ENCODE measurements at regions not wholly inside any gene's neighbourhood (a gene's known extent, or its start where the extent isn't known, plus 50 kb on each side); places are given as distances from the start of the nearest gene placed in this dataset.
A peak's percentile ranks its signal among the peaks of the same experiment; 100 is the strongest.

- 81 to 84% (median 82%) methylated on average over 2 of the region's 2 CpGs for WGBS, 3 donors
- Histone ChIP-seq H3K27ac (ENCODE audit: low read depth in 1 of 3, low read length in 2 of 3) (no peak overlapping the region), H3K9me3 (ENCODE audit: control insufficient read depth in 2 of 2, insufficient read depth in 1 of 2, low read depth in 1 of 2, low read length in 1 of 2) (no peaks in the 10 kb centered on the region), H3K4me1 (ENCODE audit: control insufficient read depth in 3 of 3, insufficient read depth in 2 of 3, low read depth in 1 of 3, low read length in 2 of 3) (no peaks in the 10 kb centered on the region), H3K4me3 (ENCODE audit: low read depth in 1 of 3, low read length in 3 of 3) (no peak overlapping the region), H3K36me3 (ENCODE audit: control insufficient read depth in 3 of 3, insufficient read depth in 2 of 3, low read depth in 1 of 3, low read length in 3 of 3) (no peaks in the 10 kb centered on the region), H3K27me3 (ENCODE audit: control insufficient read depth in 3 of 3, insufficient read depth in 3 of 3, low read length in 3 of 3) (no peaks in the 10 kb centered on the region)
- no peak for FAIRE-seq
- no peak for DNase-seq
Observed at GRCh38 chr4:12265554-12265953, 836.9 kb upstream of the HS3ST1 start.

GRCh38 chr4:12260453-12260852 is 831.8 kb upstream of the HS3ST1 start:
- Histone ChIP-seq H3K9me3 (ENCODE audit: control insufficient read depth in 2 of 2, insufficient read depth in 1 of 2, low read depth in 1 of 2, low read length in 1 of 2) (no peaks in the 10 kb centered on the region), H3K36me3 (ENCODE audit: control insufficient read depth in 3 of 3, insufficient read depth in 2 of 3, low read depth in 1 of 3, low read length in 3 of 3) (no peaks in the 10 kb centered on the region), H3K4me3 (ENCODE audit: low read depth in 1 of 3, low read length in 3 of 3) (no peak overlapping the region), H3K27me3 (ENCODE audit: control insufficient read depth in 3 of 3, insufficient read depth in 3 of 3, low read length in 3 of 3) (no peaks in the 10 kb centered on the region), H3K27ac (ENCODE audit: low read depth in 1 of 3, low read length in 2 of 3) (no peak overlapping the region), H3K4me1 (ENCODE audit: control insufficient read depth in 3 of 3, insufficient read depth in 2 of 3, low read depth in 1 of 3, low read length in 2 of 3) (no peaks in the 10 kb centered on the region)
- DNase-seq (no peak), FAIRE-seq (no peak)
- WGBS, 3 donors = 84 to 97% (median 89%) methylated on average over 3 of the region's 3 CpGs

GRCh38 chr4:12244973-12245372 is 816.3 kb upstream of the HS3ST1 start:
- H3K27me3 ChIP-seq (ENCODE audit: control insufficient read depth in 3 of 3, insufficient read depth in 3 of 3, low read length in 3 of 3) = no peaks in the 10 kb centered on the region
- no peak overlapping the region for H3K4me3 ChIP-seq (ENCODE audit: low read depth in 1 of 3, low read length in 3 of 3)
- no peak overlapping the region for H3K27ac ChIP-seq (ENCODE audit: low read depth in 1 of 3, low read length in 2 of 3)
- 41 to 55% (median 48%) methylated on average over 3 of the region's 3 CpGs for WGBS, 3 donors
- DNase-seq (no peak), FAIRE-seq (no peak)
- no peaks in the 10 kb centered on the region for H3K9me3 ChIP-seq (ENCODE audit: control insufficient read depth in 2 of 2, insufficient read depth in 1 of 2, low read depth in 1 of 2, low read length in 1 of 2)
- no peaks in the 10 kb centered on the region for H3K4me1 ChIP-seq (ENCODE audit: control insufficient read depth in 3 of 3, insufficient read depth in 2 of 3, low read depth in 1 of 3, low read length in 2 of 3)
- no peaks in the 10 kb centered on the region for H3K36me3 ChIP-seq (ENCODE audit: control insufficient read depth in 3 of 3, insufficient read depth in 2 of 3, low read depth in 1 of 3, low read length in 3 of 3)

GRCh38 chr4:12242354-12242753 is 813.7 kb upstream of the HS3ST1 start:
- H3K27me3 ChIP-seq (ENCODE audit: control insufficient read depth in 3 of 3, insufficient read depth in 3 of 3, low read length in 3 of 3) = no peaks in the 10 kb centered on the region
- peak overlapping the region in 1 of 3 donors; percentile 32 for H3K27ac ChIP-seq (ENCODE audit: low read depth in 1 of 3, low read length in 2 of 3)
- H3K36me3 ChIP-seq (ENCODE audit: control insufficient read depth in 3 of 3, insufficient read depth in 2 of 3, low read depth in 1 of 3, low read length in 3 of 3) = no peaks in the 10 kb centered on the region
- WGBS, 3 donors = 20 to 54% (median 31%) methylated on average over 2 of the region's 2 CpGs
- FAIRE-seq = no peak
- H3K4me1 ChIP-seq (ENCODE audit: control insufficient read depth in 3 of 3, insufficient read depth in 2 of 3, low read depth in 1 of 3, low read length in 2 of 3) = no peaks in the 10 kb centered on the region
- H3K4me3 ChIP-seq (ENCODE audit: low read depth in 1 of 3, low read length in 3 of 3) = no peak overlapping the region
- DNase-seq = peak; percentile 5 to 80
- H3K9me3 ChIP-seq (ENCODE audit: control insufficient read depth in 2 of 2, insufficient read depth in 1 of 2, low read depth in 1 of 2, low read length in 1 of 2) = no peaks in the 10 kb centered on the region

- Histone ChIP-seq H3K36me3 (ENCODE audit: control insufficient read depth in 3 of 3, insufficient read depth in 2 of 3, low read depth in 1 of 3, low read length in 3 of 3) (no peaks in the 10 kb centered on the region), H3K4me3 (ENCODE audit: low read depth in 1 of 3, low read length in 3 of 3) (no peak overlapping the region), H3K27me3 (ENCODE audit: control insufficient read depth in 3 of 3, insufficient read depth in 3 of 3, low read length in 3 of 3) (no peaks in the 10 kb centered on the region), H3K4me1 (ENCODE audit: control insufficient read depth in 3 of 3, insufficient read depth in 2 of 3, low read depth in 1 of 3, low read length in 2 of 3) (no peaks in the 10 kb centered on the region), H3K27ac (ENCODE audit: low read depth in 1 of 3, low read length in 2 of 3) (no peak overlapping the region), H3K9me3 (ENCODE audit: control insufficient read depth in 2 of 2, insufficient read depth in 1 of 2, low read depth in 1 of 2, low read length in 1 of 2) (no peaks in the 10 kb centered on the region)
- 38 to 58% (median 43%) methylated on average over 3 of the region's 3 CpGs for WGBS, 3 donors
- FAIRE-seq (no peak), DNase-seq (no peak)
Observed at GRCh38 chr4:12239897-12240636, 811.4 kb upstream of the HS3ST1 start.

GRCh38 chr4:12231098-12231497 is 802.4 kb upstream of the HS3ST1 start:
- Histone ChIP-seq H3K36me3 (ENCODE audit: control insufficient read depth in 3 of 3, insufficient read depth in 2 of 3, low read depth in 1 of 3, low read length in 3 of 3) (no peaks in the 10 kb centered on the region), H3K4me3 (ENCODE audit: low read depth in 1 of 3, low read length in 3 of 3) (no peak overlapping the region)
- no peak for FAIRE-seq

GRCh38 chr4:12221031-12221430 is 792.3 kb upstream of the HS3ST1 start:
- Histone ChIP-seq H3K9me3 (ENCODE audit: control insufficient read depth in 2 of 2, insufficient read depth in 1 of 2, low read depth in 1 of 2, low read length in 1 of 2) (no peaks in the 10 kb centered on the region), H3K27ac (ENCODE audit: low read depth in 1 of 3, low read length in 2 of 3) (no peak overlapping the region), H3K27me3 (ENCODE audit: control insufficient read depth in 3 of 3, insufficient read depth in 3 of 3, low read length in 3 of 3) (no peaks in the 10 kb centered on the region), H3K36me3 (ENCODE audit: control insufficient read depth in 3 of 3, insufficient read depth in 2 of 3, low read depth in 1 of 3, low read length in 3 of 3) (no peaks in the 10 kb centered on the region), H3K4me1 (ENCODE audit: control insufficient read depth in 3 of 3, insufficient read depth in 2 of 3, low read depth in 1 of 3, low read length in 2 of 3) (no peaks in the 10 kb centered on the region), H3K4me3 (ENCODE audit: low read depth in 1 of 3, low read length in 3 of 3) (no peak overlapping the region)
- WGBS, 3 donors = 31 to 65% (median 42%) methylated on average over 2 of the region's 2 CpGs
- FAIRE-seq (no peak), DNase-seq (no peak)

More at GRCh38 chr4:12231098-12231497, 802.4 kb upstream of the HS3ST1 start:
- Histone ChIP-seq H3K27ac (ENCODE audit: low read depth in 1 of 3, low read length in 2 of 3) (no peak overlapping the region), H3K4me1 (ENCODE audit: control insufficient read depth in 3 of 3, insufficient read depth in 2 of 3, low read depth in 1 of 3, low read length in 2 of 3) (no peaks in the 10 kb centered on the region), H3K27me3 (ENCODE audit: control insufficient read depth in 3 of 3, insufficient read depth in 3 of 3, low read length in 3 of 3) (no peaks in the 10 kb centered on the region), H3K9me3 (ENCODE audit: control insufficient read depth in 2 of 2, insufficient read depth in 1 of 2, low read depth in 1 of 2, low read length in 1 of 2) (no peaks in the 10 kb centered on the region)
- WGBS, 3 donors = 61 to 67% (median 65%) methylated on average over 6 of the region's 6 CpGs
- DNase-seq = no peak

- DNase-seq (no peak), FAIRE-seq (no peak)
- H3K9me3 ChIP-seq (ENCODE audit: control insufficient read depth in 2 of 2, insufficient read depth in 1 of 2, low read depth in 1 of 2, low read length in 1 of 2) = no peaks in the 10 kb centered on the region
- no peaks in the 10 kb centered on the region for H3K27me3 ChIP-seq (ENCODE audit: control insufficient read depth in 3 of 3, insufficient read depth in 3 of 3, low read length in 3 of 3)
- no peaks in the 10 kb centered on the region for H3K36me3 ChIP-seq (ENCODE audit: control insufficient read depth in 3 of 3, insufficient read depth in 2 of 3, low read depth in 1 of 3, low read length in 3 of 3)
- 73 to 81% (median 79%) methylated on average over 7 of the region's 7 CpGs for WGBS, 3 donors
- no peak overlapping the region for H3K4me3 ChIP-seq (ENCODE audit: low read depth in 1 of 3, low read length in 3 of 3)
- no peak overlapping the region for H3K27ac ChIP-seq (ENCODE audit: low read depth in 1 of 3, low read length in 2 of 3)
- H3K4me1 ChIP-seq (ENCODE audit: control insufficient read depth in 3 of 3, insufficient read depth in 2 of 3, low read depth in 1 of 3, low read length in 2 of 3) = peaks cover 0 to 9% (median 3%) of the 10 kb centered on the region in 3 donors
Observed at GRCh38 chr4:12211636-12212035, 782.9 kb upstream of the HS3ST1 start.

GRCh38 chr4:12207396-12207795 is 778.7 kb upstream of the HS3ST1 start:
- Histone ChIP-seq H3K9me3 (ENCODE audit: control insufficient read depth in 2 of 2, insufficient read depth in 1 of 2, low read depth in 1 of 2, low read length in 1 of 2) (no peaks in the 10 kb centered on the region), H3K27ac (ENCODE audit: low read depth in 1 of 3, low read length in 2 of 3) (no peak overlapping the region), H3K36me3 (ENCODE audit: control insufficient read depth in 3 of 3, insufficient read depth in 2 of 3, low read depth in 1 of 3, low read length in 3 of 3) (no peaks in the 10 kb centered on the region), H3K27me3 (ENCODE audit: control insufficient read depth in 3 of 3, insufficient read depth in 3 of 3, low read length in 3 of 3) (no peaks in the 10 kb centered on the region), H3K4me1 (ENCODE audit: control insufficient read depth in 3 of 3, insufficient read depth in 2 of 3, low read depth in 1 of 3, low read length in 2 of 3) (peaks cover 0 to 9% (median 3%) of the 10 kb centered on the region in 3 donors), H3K4me3 (ENCODE audit: low read depth in 1 of 3, low read length in 3 of 3) (no peak overlapping the region)
- FAIRE-seq (peak; percentile 49), DNase-seq (peak; percentile 62 to 73)
- 21 to 72% (median 34%) methylated on average over 3 of the region's 3 CpGs for WGBS, 3 donors

All from small intestine (tissue), 7 donors.